GM19328 (cell line): ENCODE measurements at regions not wholly inside any gene's neighbourhood (a gene's known extent, or its start where the extent isn't known, plus 50 kb on each side); places are given as distances from the start of the nearest gene placed in this dataset.
"Not testable (repeated sequence)": the region's sequence is repeated elsewhere in the genome, so short reads cannot be mapped to it uniquely, and the experiment has no call there.

ENCODE experiments used
- ATAC-seq: cut with Tn5 transposase; IDR thresholded peaks from one replicate; pipeline ENCODE4 v1.9.1; 2021; ENCODE audit warnings: mild to moderate bottlenecking, moderate library complexity; ENCODE audit not compliant: unreplicated experiment

DNA sequence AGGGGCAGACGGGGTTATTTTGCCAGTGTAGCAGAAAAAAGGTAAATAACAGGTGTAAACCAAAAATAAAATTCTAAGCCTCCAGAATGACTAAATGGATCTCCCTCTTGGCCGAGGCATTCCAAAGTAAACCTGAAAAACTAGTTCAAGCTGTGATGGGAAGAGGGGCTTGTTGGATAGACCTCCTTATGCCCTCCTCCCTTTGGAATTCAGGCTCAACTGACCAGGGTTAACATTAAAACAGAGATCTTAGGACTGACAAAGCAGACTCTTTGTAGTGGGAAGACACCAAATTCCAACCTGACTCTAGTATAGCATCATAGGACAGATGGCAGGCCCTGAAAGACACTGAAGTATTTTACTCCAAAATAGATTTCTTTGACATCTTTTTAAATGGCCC lies 113.8 kb upstream of the ITGB1 start:
- ATAC-seq: no peak

GRCh38 chr10:33070101-33070500 lies 112.1 kb upstream of the ITGB1 start:
- no peak for ATAC-seq

GRCh38 chr10:33067917-33068316 lies 109.9 kb upstream of the ITGB1 start:
- no peak for ATAC-seq

DNA sequence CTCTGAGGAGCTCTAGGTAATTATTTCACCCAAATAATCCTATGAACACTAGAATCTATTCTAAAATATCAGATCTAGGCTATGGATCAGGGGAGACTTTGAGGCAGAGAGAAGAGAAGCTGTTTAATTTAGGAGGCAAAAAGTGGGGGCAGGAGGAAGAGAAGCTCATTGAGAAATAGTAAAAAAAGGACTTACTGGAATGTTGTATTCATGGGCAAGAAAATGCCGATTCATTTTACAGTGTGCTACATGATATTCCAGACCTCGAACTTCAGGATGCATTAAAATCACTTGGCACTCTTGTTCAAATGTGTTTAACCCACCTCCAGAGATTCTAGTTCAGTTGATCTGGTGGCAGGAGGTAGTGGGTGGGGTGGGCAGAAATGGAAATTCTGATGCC lies 109.5 kb upstream of the ITGB1 start:
- ATAC-seq: no peak

GRCh38 chr10:33066558-33067236 lies 108.7 kb upstream of the ITGB1 start:
- no peak for ATAC-seq

GRCh38 chr10:33065111-33065510 lies 107.1 kb upstream of the ITGB1 start:
- ATAC-seq: no peak

DNA sequence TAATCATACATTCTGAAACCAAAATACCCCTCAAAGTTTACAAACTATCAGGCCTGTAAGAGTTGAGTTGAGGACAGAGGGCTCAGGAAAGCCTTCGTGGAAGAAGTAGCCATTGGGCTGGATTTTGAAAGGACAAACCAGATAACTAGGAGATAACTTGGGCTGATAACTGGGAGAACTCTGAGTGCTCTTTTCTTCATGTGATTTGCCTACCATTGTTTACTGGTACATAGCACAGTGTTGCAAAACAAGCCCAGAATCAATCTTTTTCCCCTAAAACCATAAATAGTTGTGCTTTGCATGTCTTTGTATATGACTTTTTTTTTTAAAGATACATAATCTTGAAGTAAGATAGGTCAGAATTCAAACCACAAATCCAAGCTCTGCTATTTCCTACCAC lies 106.7 kb upstream of the ITGB1 start:
- ATAC-seq: no peak

- no peak for ATAC-seq
Observed at GRCh38 chr10:33057620-33058019, 99.6 kb upstream of the ITGB1 start.

DNA sequence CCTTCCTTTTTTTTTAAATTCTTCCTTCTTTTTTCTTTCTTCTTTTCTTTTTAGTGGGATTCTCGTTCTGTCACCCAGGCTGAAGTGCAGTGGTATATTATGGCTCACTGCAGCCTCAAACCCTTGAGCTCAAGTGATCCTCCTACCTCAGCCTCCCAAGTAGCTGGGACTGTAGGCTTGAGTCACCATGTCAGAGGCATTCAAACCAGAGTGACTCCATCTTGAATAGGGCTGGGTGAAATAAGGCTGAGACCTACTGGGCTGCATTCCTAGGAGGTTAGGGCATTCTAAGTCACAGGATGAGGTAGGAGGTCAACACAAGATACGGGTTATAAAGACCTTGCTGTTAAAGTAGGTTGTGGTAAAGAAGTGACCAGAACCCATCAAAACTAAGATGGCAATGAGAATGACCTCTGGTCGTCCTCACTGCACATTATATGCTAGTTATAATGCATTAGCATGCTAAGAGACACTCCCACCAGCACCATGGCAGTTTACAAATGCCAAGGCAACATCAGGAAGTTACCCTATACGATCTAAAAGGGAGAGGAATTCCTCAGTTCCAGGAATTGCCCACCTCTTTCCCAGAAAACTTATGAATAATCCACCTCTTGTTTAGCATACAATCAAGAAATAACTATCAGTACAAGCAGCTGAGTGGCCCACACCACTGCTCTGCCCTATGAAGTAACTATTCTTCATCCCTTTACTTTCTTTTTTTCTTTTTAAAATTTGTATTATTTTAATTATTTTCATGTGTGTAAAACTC lies 99.0 kb upstream of the ITGB1 start:
- no peak for ATAC-seq

- no peak for ATAC-seq
Observed at GRCh38 chr10:33055625-33056024, 97.6 kb upstream of the ITGB1 start.

- ATAC-seq: no peak
Observed at GRCh38 chr10:33052915-33053810, 95.1 kb upstream of the ITGB1 start.

DNA sequence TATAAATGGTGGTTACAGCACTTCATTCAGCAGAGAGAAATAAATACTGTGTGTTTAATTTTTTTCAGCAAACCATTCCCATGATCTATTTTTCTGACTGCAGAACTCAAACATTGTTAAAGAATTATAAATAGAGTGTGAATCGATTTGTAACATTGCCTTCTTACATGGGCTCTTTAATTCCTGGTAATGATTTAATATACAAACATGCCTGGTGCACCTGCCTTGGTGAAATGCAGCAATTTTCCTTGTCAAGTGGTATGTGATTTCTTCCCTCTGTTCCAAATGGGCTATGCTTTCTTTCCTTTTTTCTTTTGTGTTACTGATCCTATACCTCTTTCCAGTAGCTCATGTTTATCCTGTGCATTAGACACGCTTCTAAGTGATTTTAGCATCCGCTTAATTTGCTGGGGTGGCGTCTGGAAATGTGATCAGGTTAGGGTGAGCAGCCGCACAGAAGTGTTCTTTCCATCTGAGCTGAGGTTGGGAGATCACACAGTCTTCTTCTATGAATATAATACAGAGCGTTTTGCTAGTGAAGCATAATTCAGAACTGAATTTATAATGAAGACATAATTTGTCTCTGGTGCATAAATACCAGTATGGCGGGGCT lies 94.3 kb upstream of the ITGB1 start:
- ATAC-seq: no peak

DNA sequence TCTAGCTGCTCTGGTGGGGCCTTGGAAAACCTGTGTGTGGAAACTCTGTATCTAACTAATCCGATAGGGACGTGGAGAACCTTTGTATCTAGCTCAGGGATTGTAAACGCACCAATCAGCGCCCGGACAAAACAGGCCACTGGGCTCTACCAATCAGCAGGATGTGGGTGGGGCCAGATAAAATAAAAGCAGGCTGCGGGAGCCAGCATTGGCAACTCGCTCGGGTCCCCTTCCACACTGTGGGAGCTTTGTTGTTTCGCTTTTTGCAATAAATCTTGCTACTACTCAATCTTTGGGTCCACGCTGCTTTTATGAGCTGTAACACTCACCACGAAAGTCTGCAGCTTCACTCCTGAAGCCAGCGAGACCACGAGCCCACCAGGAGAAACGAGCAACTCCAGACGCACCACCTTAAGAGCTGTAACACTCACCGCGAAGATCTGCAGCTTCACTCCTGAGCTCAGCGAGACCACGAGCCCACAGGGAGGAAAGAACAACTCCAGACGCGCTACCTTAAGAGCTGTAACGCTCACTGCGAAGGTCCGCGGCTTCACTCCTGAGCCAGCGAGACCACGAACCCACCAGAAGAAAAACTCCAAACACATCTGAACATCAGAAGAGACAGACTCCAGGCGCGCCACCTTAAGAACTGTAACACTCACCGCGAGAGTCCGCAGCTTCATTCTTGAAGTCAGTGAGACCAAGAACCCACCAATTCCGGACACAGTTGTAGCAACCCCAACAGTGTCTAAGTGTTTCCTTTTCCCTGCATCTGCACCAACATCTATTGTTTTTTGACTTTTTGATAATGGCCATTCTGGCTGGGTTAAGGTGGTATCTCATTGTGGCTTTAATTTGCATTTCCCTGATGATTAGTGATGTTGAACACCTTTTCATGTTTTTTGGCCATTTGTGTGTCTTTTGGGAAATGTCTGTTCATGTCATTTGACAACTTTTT lies 92.2 kb upstream of the ITGB1 start:
- not testable (repeated sequence) for ATAC-seq

DNA sequence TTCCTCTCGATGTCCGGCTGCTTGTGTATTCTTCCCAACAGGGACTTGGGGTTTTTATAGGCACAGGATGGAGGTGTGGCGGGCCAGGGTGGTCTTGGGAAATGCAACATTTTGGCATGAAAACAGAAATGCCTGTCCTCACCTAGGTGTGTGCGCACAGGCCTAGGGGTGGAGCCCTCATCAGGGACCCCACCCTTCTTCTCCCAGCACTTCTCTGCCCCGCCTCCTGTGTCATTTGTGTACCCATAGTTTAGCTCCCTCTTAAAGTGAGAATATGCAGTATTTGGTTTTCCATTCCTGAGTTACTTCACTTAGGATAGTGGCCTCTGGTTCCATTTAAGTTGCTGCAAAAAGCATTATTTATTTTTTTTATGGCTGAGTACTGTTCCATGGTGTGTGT lies 90.2 kb upstream of the ITGB1 start:
- no peak for ATAC-seq

GRCh38 chr10:33047655-33048054 lies 89.6 kb upstream of the ITGB1 start:
- ATAC-seq: no peak

- no peak for ATAC-seq
Observed at GRCh38 chr10:33046792-33047191, 88.8 kb upstream of the ITGB1 start.

DNA sequence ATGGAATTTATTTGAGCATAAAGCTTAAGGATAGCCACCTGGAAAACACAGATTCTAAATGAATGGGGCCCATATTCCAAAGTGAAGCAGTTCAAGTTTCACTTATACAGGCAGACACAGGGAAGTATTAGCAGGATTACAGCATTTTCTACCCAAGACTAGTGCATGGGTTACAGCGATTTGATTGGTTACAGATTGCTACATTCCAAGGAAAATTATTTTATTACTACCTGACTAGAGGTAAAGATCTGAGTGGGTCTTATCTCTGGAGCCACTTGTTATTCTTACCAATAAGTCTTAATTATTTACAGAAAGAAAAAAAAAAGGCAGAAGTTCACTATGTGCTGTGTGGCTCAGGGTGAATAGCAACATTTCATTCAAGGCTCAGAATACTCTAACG lies 87.4 kb upstream of the ITGB1 start:
- no peak for ATAC-seq

GRCh38 chr10:33042565-33042964 lies 84.5 kb upstream of the ITGB1 start:
- ATAC-seq: no peak

GRCh38 chr10:33041783-33042437 lies 83.9 kb upstream of the ITGB1 start:
- ATAC-seq: no peak

- ATAC-seq: no peak
Observed at GRCh38 chr10:33040436-33040835, 82.4 kb upstream of the ITGB1 start.
